ENCODE measurements at regions not wholly inside any gene's neighbourhood (a gene's known extent, or its start where the extent isn't known, plus 50 kb on each side); places are given as distances from the start of the nearest gene placed in this dataset.

GRCh38 chr7:119482209-119482608, 790.8 kb upstream of the KCND2 start:
- POLR2A ChIA-PET = no interaction called here
- intact Hi-C loops (cut with micrococcal nuclease) = no loop called here
- Mint-ChIP-seq H3K27ac (ENCODE audit: low read depth, unreplicated experiment) (no peak overlapping the region), H3K9me3 (ENCODE audit: unreplicated experiment) (no peaks in the 10 kb centered on the region), H3K4me1 (ENCODE audit: insufficient read depth, unreplicated experiment) (no peaks in the 10 kb centered on the region), H3K4me3 (ENCODE audit: unreplicated experiment) (no peak overlapping the region), H3K27me3 (ENCODE audit: insufficient read depth, unreplicated experiment) (peaks cover 87% of the 10 kb centered on the region), H3K36me3 (ENCODE audit: insufficient read depth, unreplicated experiment) (no peaks in the 10 kb centered on the region)
- CTCF ChIA-PET = interaction anchor here (0.8 kb wide), 1 partner anchor 38 kb away, joined by 3 read pairs; no protein-coding TSS in a partner anchor
- BruUV-seq (replicated peaks) = no TSS peak
- peak; percentile 42 for DNase-seq (ENCODE audit: unreplicated experiment)
- peak; percentile 41 for TF ChIP-seq CTCF (IDR thresholded peaks at IDR 0.05; ENCODE audit: unreplicated experiment)

GRCh38 chr7:119482671-119483070, 790.3 kb upstream of the KCND2 start:
- Mint-ChIP-seq H3K4me3 (ENCODE audit: unreplicated experiment) (no peak overlapping the region), H3K36me3 (ENCODE audit: insufficient read depth, unreplicated experiment) (no peaks in the 10 kb centered on the region), H3K9me3 (ENCODE audit: unreplicated experiment) (no peaks in the 10 kb centered on the region), H3K27ac (ENCODE audit: low read depth, unreplicated experiment) (no peak overlapping the region), H3K4me1 (ENCODE audit: insufficient read depth, unreplicated experiment) (no peaks in the 10 kb centered on the region), H3K27me3 (ENCODE audit: insufficient read depth, unreplicated experiment) (peaks cover 87% of the 10 kb centered on the region)
- no TSS peak for BruUV-seq (replicated peaks)
- DNase-seq (ENCODE audit: unreplicated experiment) = no peak
- intact Hi-C loops (cut with micrococcal nuclease) = no loop called here
- ChIA-PET CTCF (interaction anchor here (0.8 kb wide), 1 partner anchor 37 kb away, joined by 3 read pairs; no protein-coding TSS in a partner anchor), POLR2A (no interaction called here)
- no peak for TF ChIP-seq CTCF (IDR thresholded peaks at IDR 0.05; ENCODE audit: unreplicated experiment)

- POLR2A ChIA-PET = no interaction called here
- intact Hi-C loops (cut with micrococcal nuclease) = no loop called here
- H3K4me3 Mint-ChIP-seq (ENCODE audit: unreplicated experiment) = no peak overlapping the region
- H3K36me3 Mint-ChIP-seq (ENCODE audit: insufficient read depth, unreplicated experiment) = no peaks in the 10 kb centered on the region
- no peaks in the 10 kb centered on the region for H3K4me1 Mint-ChIP-seq (ENCODE audit: insufficient read depth, unreplicated experiment)
- no peak overlapping the region for H3K27ac Mint-ChIP-seq (ENCODE audit: low read depth, unreplicated experiment)
- CTCF ChIA-PET = no interaction called here
- H3K9me3 Mint-ChIP-seq (ENCODE audit: unreplicated experiment) = no peaks in the 10 kb centered on the region
- peaks cover 87% of the 10 kb centered on the region for H3K27me3 Mint-ChIP-seq (ENCODE audit: insufficient read depth, unreplicated experiment)
- BruUV-seq (replicated peaks) = no TSS peak
- no peak for DNase-seq (ENCODE audit: unreplicated experiment)
- no peak for TF ChIP-seq CTCF (IDR thresholded peaks at IDR 0.05; ENCODE audit: unreplicated experiment)
Measured at GRCh38 chr7:119483364-119483763, 789.6 kb upstream of the KCND2 start.

DNA sequence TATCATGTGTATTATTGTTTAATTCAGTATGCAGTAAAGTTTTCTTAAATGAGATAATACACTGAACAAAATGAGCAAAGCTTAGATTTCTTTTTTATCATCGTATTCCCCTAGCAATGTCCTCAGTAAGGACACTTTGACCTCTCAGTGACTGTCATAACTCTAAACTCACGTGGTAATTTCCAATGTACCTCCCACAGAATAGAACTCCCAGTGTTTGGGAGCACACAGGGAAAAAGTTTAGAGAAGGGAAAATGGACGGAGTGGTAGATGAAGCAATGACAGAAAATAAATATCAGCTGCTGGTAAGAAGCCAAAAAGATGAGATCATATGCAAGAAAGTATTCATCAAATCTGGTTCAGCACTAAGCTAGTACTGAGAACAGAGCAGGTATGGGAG, 758.6 kb upstream of the KCND2 start:
- Mint-ChIP-seq H3K9me3 (ENCODE audit: unreplicated experiment) (no peaks in the 10 kb centered on the region), H3K4me1 (ENCODE audit: insufficient read depth, unreplicated experiment) (no peaks in the 10 kb centered on the region), H3K27me3 (ENCODE audit: insufficient read depth, unreplicated experiment) (no peaks in the 10 kb centered on the region), H3K4me3 (ENCODE audit: unreplicated experiment) (no peak overlapping the region), H3K36me3 (ENCODE audit: insufficient read depth, unreplicated experiment) (no peaks in the 10 kb centered on the region), H3K27ac (ENCODE audit: low read depth, unreplicated experiment) (no peak overlapping the region)
- TF ChIP-seq CTCF (IDR thresholded peaks at IDR 0.05; ENCODE audit: unreplicated experiment) = no peak
- intact Hi-C loops (cut with micrococcal nuclease) = no loop called here
- ChIA-PET CTCF (interaction anchor here (0.6 to 1.3 kb wide), 2 partner anchors 9 to 42 kb away, joined by 3 to 4 read pairs; no protein-coding TSS in a partner anchor), POLR2A (interaction anchor here (0.6 to 0.7 kb wide), 2 partner anchors 88 to 232 kb away, joined by 3 read pairs; no protein-coding TSS in a partner anchor)
- no TSS peak for BruUV-seq (replicated peaks)
- no peak for DNase-seq (ENCODE audit: unreplicated experiment)

Measured in MCF 10A (cell line).